HEK293T (cell line): ENCODE measurements at regions not wholly inside any gene's neighbourhood (a gene's known extent, or its start where the extent isn't known, plus 50 kb on each side); places are given as distances from the start of the nearest gene placed in this dataset.

Experiments used
- CTCF ChIA-PET: fragments of 350-600 bp; formaldehyde crosslinking; extraction: SDS; loops from one replicate; lab custom pipeline; 2021; ENCODE audit warnings: antibody characterized with exemption, inconsistent platforms; lab: Yijun Ruan, JAX
- POLR2A ChIA-PET: fragments of 350-600 bp; formaldehyde crosslinking; extraction: SDS; loops from one replicate; lab custom pipeline; 2020; ENCODE audit warnings: antibody characterized with exemption, inconsistent platforms; lab: Yijun Ruan, JAX
- DNase-seq: peaks from one replicate; pipeline ENCODE4 v3.0.0; 2012; ENCODE audit warnings: mixed read lengths; ENCODE audit errors: extremely low spot score
- ARNT ChIP-seq: fragments of 450-650 bp; IDR thresholded peaks from 2 replicates; pipeline ENCODE4 v1.6.1; 2017; ENCODE audit warnings: mild to moderate bottlenecking
- BHLHE40 ChIP-seq: fragments of 450-650 bp; IDR thresholded peaks from 2 replicates; pipeline ENCODE4 v1.6.1; 2016; ENCODE audit warnings: mild to moderate bottlenecking, moderate library complexity, borderline replicate concordance
- CTBP1 ChIP-seq: fragments of 450-650 bp; IDR thresholded peaks from 2 replicates; pipeline ENCODE4 v1.6.1; 2016; ENCODE audit warnings: borderline replicate concordance
- ELF4 ChIP-seq: fragments of 450-650 bp; IDR thresholded peaks from 2 replicates; pipeline ENCODE4 v1.6.1; 2017; ENCODE audit warnings: antibody characterized with exemption
- FOXA1 ChIP-seq: fragments of 450-650 bp; IDR thresholded peaks from 2 replicates; pipeline ENCODE4 v1.6.1; 2016; ENCODE audit warnings: mild to moderate bottlenecking
- FOXK2 ChIP-seq: fragments of 450-650 bp; IDR thresholded peaks from 2 replicates; pipeline ENCODE4 v1.6.1; 2016; ENCODE audit warnings: mild to moderate bottlenecking
- FOXM1 ChIP-seq: fragments of 450-650 bp; IDR thresholded peaks from 2 replicates; pipeline ENCODE4 v1.6.1; 2017; ENCODE audit warnings: mild to moderate bottlenecking, borderline replicate concordance
- HDGF ChIP-seq: fragments of 450-650 bp; IDR thresholded peaks from 2 replicates; pipeline ENCODE4 v1.6.1; 2017; ENCODE audit warnings: antibody characterized with exemption, borderline replicate concordance
- L3MBTL2 ChIP-seq: fragments of 450-650 bp; conservative IDR thresholded peaks from 2 replicates; pipeline ENCODE4 v1.6.1; 2016; ENCODE audit warnings: mild to moderate bottlenecking
- LEF1 ChIP-seq: fragments of 450-650 bp; IDR thresholded peaks from 2 replicates; pipeline ENCODE4 v1.6.1; 2017; ENCODE audit warnings: mild to moderate bottlenecking, borderline replicate concordance
- NFRKB ChIP-seq: fragments of 450-650 bp; IDR thresholded peaks from 2 replicates; pipeline ENCODE4 v1.6.1; 2016; ENCODE audit warnings: mild to moderate bottlenecking, moderate library complexity
- PKNOX1 ChIP-seq: fragments of 450-650 bp; IDR thresholded peaks from 2 replicates; pipeline ENCODE4 v1.6.1; 2016
- SP1 ChIP-seq: fragments of 450-650 bp; IDR thresholded peaks from 2 replicates; pipeline ENCODE4 v1.6.1; 2017
- SUZ12 ChIP-seq: fragments of 450-650 bp; IDR thresholded peaks from 2 replicates; pipeline ENCODE4 v1.6.1; 2016; ENCODE audit warnings: mild to moderate bottlenecking
- TARDBP ChIP-seq: fragments of 450-650 bp; IDR thresholded peaks from 2 replicates; pipeline ENCODE4 v1.6.1; 2016
- ZNF384 ChIP-seq: fragments of 450-650 bp; IDR thresholded peaks from 2 replicates; pipeline ENCODE4 v1.6.1; 2016

DNA sequence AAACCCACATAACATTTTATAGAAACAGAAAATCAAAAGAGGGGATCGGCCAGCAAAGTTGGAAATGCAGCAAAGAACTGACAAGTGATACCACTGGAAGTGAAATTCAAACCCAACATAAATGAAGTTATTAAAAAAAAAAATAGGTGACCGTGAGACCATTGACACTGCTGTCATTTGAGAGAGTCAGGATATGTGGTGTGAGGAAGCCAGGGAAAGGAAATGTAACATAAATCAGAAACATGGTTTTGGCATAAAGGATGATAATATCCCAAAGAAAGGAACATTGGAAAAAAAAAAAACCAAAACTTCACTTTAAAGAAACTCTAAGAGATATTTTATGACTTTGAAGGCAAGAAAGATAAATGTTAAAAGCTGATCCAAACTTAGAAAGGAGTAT, 312.4 kb upstream of the PIK3R1 start:
- ChIA-PET CTCF (no interaction called here), POLR2A (no interaction called here)
- DNase-seq, result no peak
- TF ChIP-seq HDGF (no peak), SP1 (no peak)

- POLR2A ChIA-PET, result no interaction called here
- no peak for DNase-seq
- CTCF ChIA-PET, result no interaction called here
- TF ChIP-seq ELF4, result no peak
- no peak for TF ChIP-seq L3MBTL2
- TF ChIP-seq SP1, result no peak
- no peak for TF ChIP-seq SUZ12
- TF ChIP-seq FOXK2, result no peak
- TF ChIP-seq HDGF, result no peak
- no peak for TF ChIP-seq ZNF384
- no peak for TF ChIP-seq FOXM1
- no peak for TF ChIP-seq FOXA1
- TF ChIP-seq BHLHE40, result no peak
- TF ChIP-seq NFRKB, result no peak
- TF ChIP-seq PKNOX1, result no peak
- no peak for TF ChIP-seq LEF1
- TF ChIP-seq CTBP1, result no peak
- TF ChIP-seq ARNT, result no peak
- TF ChIP-seq TARDBP, result no peak
Measured at GRCh38 chr5:67902497-67902830, 313.1 kb upstream of the PIK3R1 start.

GRCh38 chr5:67901814-67902496, 313.6 kb upstream of the PIK3R1 start:
- ChIA-PET CTCF (no interaction called here), POLR2A (no interaction called here)
- DNase-seq, result no peak
- no peak for TF ChIP-seq TARDBP
- no peak for TF ChIP-seq FOXK2
- TF ChIP-seq LEF1, result no peak
- TF ChIP-seq ARNT, result no peak
- no peak for TF ChIP-seq SUZ12
- no peak for TF ChIP-seq SP1
- no peak for TF ChIP-seq CTBP1
- TF ChIP-seq BHLHE40, result no peak

- DNase-seq, result no peak
- TF ChIP-seq PKNOX1 (no peak), L3MBTL2 (no peak), CTBP1 (no peak), LEF1 (no peak), ZNF384 (no peak), ELF4 (no peak), NFRKB (no peak), ARNT (no peak), FOXA1 (no peak), FOXK2 (no peak), TARDBP (no peak), HDGF (no peak), FOXM1 (no peak), BHLHE40 (no peak), SUZ12 (no peak), SP1 (no peak)
- CTCF ChIA-PET, result no interaction called here
- POLR2A ChIA-PET, result no interaction called here
Measured at GRCh38 chr5:67900514-67900913, 315.0 kb upstream of the PIK3R1 start.

- POLR2A ChIA-PET, result no interaction called here
- TF ChIP-seq PKNOX1 (no peak), FOXK2 (no peak), CTBP1 (no peak), BHLHE40 (no peak), L3MBTL2 (no peak), FOXA1 (no peak), SUZ12 (no peak), ARNT (no peak), ZNF384 (no peak), FOXM1 (no peak), TARDBP (no peak), HDGF (no peak), SP1 (no peak), ELF4 (no peak), LEF1 (no peak), NFRKB (no peak)
- CTCF ChIA-PET, result no interaction called here
- no peak for DNase-seq
Measured at GRCh38 chr5:67897980-67898379, 317.6 kb upstream of the PIK3R1 start.

DNA sequence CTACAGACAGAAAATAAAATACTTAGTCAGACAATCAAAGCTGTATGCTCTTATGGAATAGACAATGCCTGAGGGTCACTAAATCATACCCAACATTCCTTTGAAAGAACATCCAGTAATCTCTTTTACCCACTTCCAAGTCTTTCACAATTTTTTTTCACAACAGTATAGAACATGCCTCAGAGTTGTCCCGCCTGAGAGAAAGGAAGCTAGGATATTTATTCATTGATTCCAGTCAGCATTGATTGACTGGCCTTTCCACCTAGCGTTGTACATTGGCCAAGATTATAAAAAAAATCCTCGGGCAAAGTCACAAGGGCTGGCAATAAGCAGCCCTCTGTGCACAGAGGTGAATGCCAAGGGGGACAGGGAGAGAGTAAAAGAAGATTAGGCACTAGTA, 318.1 kb upstream of the PIK3R1 start:
- ChIA-PET POLR2A (no interaction called here), CTCF (no interaction called here)
- TF ChIP-seq LEF1 (no peak), CTBP1 (no peak), HDGF (no peak), NFRKB (no peak), TARDBP (no peak), SP1 (no peak), L3MBTL2 (no peak), FOXM1 (no peak), SUZ12 (no peak), ARNT (no peak), FOXK2 (no peak), ELF4 (no peak), PKNOX1 (no peak), ZNF384 (no peak), BHLHE40 (no peak), FOXA1 (no peak)
- no peak for DNase-seq
